Astrocyte (in vitro differentiated cells and primary cell): ENCODE measurements at regions not wholly inside any gene's neighbourhood (a gene's known extent, or its start where the extent isn't known, plus 50 kb on each side); places are given as distances from the start of the nearest gene placed in this dataset.

Experiments
- CTCF ChIP-seq: IDR thresholded peaks from 2 replicates; pipeline ENCODE4 v1.5.1; 2011; ENCODE audit warnings: low read depth, mild to moderate bottlenecking, inconsistent platforms, low read length, moderate library complexity; ENCODE audit not compliant: insufficient read depth
- EZH2 ChIP-seq: IDR thresholded peaks from 2 replicates; pipeline ENCODE4 v1.6.1; 2012; ENCODE audit warnings: mild to moderate bottlenecking, low read length, inconsistent platforms; ENCODE audit not compliant: insufficient read depth

- TF ChIP-seq CTCF = no peak
- TF ChIP-seq EZH2 = no peak
Measured at GRCh38 chr10:111137587-111137986, 60.8 kb downstream of the ADRA2A start.
